NCI-H524 treated with DMSO at 0.1 percent for 48 hours (cell line): ENCODE measurements at regions not wholly inside any gene's neighbourhood (a gene's known extent, or its start where the extent isn't known, plus 50 kb on each side); places are given as distances from the start of the nearest gene placed in this dataset.
A peak's percentile ranks its signal among the peaks of the same experiment; 100 is the strongest.

Source experiments
- DNase-seq: peaks from one replicate; lab custom pipeline; 2025; lab: John Stamatoyannopoulos, UW

DNA sequence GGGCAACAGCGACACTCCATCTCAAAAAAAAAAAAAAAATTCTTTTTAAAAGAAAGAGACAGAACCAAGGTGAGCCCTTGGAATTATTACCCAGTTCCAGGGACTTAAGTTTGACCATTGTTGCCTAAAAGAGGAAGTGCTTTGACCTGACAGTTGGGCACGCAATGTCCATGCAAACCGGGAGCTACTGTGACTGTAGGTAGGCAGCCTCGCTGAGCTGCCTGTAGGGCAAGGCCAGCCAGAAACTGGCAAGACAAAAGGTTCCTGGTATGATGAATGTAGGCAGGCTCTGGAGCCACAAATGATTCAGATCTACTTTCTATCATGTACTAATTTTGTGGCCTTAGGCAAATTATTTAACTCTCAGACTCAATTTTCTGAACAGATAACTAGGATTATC is 334.8 kb upstream of the ZNF462 start:
- no peak for DNase-seq

DNA sequence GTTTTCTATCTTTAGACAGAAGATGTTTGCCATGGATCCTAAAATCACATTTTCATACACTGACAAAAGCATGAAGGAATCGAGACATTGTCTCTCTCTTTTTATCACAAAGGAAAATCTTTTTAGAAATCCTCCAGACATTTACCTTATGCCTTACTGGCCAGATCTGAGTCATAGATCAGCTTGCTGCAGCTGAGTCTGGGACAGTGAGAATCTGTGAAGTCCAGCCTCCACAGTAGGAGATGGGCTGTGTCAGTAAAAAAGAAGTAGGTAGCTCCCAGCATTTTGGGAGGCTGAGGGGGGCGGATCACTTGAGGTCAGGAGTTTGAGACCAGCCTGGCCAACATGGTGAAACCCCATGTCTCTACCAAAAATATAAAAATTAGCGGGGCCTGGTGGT is 333.4 kb upstream of the ZNF462 start:
- no peak for DNase-seq

DNA sequence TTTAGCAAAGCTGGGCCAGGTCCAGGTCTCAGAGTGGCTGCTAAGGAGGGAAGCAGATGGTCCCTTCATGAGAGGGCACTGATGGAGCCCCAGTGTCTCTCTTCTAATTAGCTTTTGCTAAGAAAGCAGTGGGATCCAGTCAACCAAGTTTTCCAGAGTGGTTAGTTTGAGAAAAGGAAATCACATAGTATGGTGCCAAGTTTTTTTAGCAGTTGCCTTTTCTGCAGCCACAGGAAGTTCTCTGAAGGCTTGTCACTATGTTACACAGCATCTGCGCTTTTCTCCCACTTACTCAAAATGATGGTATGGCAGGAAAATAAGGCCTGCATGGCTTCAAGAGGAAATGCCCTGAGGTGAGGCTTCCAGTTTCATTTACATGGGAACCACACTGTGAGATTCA is 331.5 kb upstream of the ZNF462 start:
- peak; percentile 66 for DNase-seq

DNA sequence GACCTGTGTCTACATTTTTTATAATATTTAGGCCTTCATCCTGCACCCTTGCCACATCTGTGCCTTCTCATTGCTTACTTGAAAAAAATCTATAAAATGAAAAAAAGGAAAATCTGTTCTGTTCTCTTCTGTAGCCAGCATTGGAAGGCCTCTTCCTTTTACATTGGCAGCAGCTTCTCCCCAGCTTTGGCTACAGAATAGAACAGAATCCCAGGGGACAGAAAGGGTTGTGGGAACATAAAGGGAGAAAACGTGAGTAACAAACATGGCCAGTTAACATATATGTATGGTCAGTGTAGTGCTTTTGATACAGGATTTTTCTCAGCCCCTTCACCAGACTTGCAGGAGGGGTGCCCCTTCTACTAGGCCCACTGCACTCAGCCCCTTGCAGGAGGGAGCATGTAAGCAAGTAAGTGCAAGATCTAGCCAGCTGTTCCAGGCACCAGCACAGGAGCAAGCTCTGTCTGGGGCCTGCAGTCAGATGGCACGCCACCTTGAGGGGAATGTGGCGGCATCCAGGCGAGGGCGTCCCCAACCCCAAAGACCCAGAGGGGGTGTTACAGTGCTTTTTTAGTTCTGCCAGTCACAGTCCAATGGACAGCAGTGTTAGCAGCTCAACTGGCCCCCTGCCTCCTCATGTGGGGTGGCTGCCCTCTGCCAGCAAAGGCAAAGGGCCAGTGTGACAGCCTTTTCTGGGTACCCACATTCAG is 330.5 kb upstream of the ZNF462 start:
- DNase-seq: no peak

DNA sequence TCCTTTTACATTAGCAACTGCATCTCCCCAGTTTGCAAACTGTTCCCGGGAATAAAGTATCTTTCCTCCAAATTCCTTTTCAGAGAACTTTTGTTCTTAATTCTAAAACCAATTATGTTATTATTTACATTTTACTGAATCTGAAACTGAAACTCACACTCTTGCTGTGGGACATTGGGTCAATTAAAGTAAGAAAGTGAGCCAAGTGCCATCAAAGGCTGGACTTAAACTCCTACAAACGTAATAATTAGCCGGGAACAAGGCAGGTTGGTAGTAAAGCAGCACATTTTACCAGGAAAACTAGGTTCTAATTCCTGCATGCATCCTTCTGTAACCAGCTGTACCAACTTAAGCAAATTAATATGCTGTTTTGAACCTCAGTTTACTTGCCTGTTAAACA is 328.2 kb upstream of the ZNF462 start:
- DNase-seq: no peak

DNA sequence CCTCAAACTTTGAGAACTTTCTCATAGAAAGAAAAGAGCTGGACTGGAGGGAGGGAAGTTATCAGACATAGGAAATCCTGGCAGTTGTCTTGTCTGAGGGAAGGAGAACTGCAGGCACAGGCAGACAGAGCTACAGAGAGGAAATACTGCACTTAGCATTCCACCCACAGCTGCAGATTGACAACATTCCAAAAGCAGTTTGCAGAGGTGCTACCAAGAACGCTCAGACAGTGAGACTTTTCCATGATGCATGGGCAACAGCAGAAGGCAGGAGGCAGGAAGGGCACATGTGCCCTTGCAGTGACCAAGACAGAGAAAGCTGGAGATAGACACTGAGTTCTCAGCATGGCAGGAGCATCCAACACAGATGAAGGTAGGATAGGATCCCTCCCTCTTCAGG is 327.5 kb upstream of the ZNF462 start:
- no peak for DNase-seq

DNA sequence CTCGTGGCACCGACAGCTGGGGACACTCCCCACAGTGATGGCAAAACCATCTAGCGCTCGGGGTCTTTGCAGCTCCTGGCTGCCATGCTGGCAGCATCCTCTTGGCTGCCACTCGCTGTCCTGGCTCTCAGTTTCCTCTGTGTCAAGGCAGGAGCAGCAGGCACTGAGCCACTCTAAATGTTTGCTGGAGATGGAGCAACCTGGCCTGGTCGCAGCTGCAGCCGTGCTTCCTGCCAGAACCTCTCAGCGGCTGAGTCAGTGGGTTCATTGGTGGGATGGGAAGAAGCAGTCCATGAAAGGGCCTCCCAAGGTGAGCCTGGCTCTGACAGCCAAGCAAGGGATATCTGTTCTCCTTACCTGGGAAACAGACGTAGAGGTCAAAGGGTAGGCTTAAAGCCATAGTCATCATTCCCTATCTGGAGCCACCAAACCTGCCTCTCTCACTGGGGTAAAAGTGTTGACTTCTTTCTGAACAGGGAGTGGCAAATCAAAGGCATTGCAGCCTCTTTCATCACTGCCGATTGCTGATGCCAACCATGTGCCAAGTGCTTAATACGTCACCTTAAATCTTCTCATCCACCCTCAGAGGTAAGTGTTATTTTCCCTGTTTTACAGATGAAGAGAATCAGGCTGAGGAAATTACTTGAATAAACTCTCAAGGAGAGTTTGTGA is 304.8 kb upstream of the ZNF462 start:
- no peak for DNase-seq

DNA sequence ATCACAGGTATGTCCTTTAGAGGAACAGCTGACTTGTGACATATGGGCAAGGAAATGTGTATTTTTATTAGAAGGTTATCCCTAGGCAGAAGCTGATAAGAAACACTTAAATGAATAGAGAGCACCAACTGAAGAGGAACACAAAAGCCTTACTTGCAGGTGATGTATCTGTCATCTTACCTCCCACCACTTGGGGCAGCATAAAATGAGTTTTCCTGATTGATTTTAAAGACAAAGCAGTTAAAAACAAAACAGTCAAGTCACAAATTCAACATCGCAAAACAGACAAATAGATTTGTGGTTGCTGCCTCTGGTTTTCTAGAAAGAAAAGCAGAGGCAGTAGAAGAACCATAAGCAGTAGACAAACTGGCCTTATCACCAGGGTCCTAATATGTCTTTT is 302.4 kb upstream of the ZNF462 start:
- DNase-seq: no peak

DNA sequence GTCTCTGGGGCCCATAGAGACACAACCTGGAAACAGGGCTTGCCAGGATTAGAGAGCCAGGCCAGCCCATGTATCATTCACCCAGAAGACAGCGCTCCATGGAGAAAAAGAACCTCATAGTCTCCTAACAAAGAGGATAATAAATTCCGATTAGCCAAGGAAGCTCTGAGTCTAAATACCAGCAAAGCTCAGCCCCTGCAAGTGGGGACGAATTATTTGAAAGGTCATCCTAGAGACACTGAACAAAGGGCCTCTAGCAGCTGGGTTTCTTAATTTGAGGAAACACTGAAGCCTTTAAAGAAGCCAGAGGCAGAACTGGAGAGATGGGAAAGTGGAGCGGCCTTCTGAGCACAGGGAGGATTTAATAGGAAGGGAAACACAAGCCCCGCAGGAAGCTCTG is 287.1 kb upstream of the ZNF462 start:
- no peak for DNase-seq

DNA sequence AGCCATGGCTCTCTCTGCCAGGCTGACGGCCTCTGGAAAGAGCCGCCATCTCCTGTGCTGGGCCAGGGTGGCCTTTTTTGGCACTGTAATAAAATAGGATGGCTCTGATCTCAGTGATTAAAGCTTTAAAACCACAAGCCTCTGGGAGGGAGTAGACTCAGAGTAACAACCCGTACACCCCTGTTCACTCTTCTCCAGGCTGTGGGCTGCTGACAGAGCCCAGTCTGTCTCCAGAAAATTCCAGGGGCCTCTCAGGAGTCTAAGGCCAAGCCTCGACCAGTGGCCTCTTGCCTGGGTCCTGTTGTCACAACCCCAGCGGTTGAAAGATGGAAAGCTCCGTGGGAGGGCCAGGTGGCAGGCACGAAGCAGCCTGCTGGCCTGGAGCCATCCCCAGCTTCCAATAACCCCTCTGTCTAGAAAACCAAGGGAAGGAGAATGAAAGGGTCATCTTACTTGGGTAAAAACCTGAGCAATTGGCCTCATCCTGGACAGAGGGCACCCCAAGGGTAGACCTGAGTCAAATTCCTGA is 286.7 kb upstream of the ZNF462 start:
- no peak for DNase-seq

DNA sequence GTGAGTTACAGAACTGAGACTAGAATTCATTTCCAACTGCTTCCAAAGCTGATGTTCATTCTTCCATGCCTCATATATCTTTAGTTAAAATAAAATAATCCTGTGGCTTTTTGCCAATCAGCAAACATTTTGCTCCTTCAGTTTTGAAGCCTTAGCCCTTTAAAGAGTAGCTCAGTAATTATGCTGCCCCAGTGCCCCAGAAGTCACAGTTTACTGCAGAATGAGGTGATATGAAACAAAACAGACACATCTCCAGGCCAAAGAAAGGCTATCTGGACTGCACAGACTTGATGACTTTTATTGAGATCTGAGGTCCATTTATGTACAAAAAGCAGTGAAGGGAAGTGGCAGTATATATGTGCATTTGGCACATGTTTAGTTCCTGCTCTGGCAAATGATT is 285.8 kb upstream of the ZNF462 start:
- no peak for DNase-seq

DNA sequence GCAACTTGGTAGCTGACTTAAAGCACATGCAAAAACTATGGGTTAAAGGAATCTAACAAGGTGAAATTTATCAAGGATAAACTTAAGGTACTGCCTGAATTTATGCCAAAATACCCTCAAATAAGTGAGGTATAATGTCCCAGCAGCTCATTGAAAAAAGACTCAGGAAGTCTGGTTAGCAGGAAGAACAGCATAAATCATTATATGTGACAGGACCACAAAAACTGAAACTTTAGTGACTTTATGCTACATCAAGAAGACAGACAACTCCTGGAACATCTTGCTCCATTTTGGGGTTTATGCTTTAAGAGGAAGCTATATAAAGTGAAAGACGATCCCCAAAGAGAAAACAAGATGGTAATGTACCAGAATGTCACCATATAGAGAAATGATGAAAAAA is 282.4 kb upstream of the ZNF462 start:
- no peak for DNase-seq

DNA sequence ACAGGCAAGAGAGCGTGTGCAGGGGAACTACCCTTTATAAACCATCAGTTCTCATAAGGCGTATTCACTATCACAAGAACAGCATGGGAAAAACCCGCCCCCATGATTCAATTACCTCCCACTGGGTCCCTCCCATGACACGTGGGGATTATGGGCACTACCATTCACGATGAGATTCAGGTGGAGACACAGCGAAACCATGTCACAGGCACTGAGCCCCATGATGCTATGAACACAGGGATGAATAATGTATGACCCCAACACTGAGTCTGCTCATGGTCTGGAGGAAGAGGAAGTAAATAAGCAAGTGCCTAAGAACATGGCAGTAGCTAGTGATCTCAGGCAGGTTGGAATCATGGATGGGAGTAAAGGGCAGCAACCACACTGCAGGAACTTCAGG is 281.0 kb upstream of the ZNF462 start:
- no peak for DNase-seq

DNA sequence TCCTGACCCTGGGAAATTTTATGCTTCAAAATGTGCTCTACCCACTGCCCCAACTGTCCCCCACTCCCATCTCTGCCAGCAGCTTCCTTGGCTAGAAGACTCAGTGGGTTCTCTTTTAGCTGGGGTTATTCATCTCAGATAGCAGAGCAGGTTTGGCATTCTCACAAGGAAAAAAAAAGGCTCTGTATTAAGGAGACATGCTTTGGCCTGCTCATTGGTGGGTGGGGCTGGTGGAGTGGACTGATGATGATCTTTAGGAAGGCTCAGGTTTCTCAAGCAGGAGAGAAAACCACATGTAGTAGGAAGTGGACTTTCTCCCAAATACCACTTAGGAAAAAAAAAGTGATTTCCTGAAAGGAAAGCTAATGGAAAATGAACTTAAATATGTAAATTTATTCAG is 279.2 kb upstream of the ZNF462 start:
- no peak for DNase-seq

DNA sequence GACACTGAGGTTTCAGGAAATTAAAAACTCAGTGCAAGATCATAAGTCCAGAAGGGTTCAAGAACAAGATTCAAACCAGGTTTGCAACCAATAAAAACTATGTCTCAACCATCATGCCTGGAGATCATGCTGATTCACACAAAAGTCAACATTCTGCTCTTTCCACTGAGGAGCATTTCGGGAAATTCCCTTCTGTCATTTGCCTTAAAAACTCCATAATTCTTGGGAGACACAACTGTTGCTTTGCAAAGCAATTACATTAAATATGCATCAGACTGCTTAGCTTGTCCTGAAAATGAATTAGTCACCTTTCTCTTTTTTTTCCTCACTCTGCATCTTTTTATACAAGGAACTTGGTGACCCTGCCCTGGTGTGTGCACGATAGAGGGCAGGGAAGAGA is 275.9 kb upstream of the ZNF462 start:
- no peak for DNase-seq

DNA sequence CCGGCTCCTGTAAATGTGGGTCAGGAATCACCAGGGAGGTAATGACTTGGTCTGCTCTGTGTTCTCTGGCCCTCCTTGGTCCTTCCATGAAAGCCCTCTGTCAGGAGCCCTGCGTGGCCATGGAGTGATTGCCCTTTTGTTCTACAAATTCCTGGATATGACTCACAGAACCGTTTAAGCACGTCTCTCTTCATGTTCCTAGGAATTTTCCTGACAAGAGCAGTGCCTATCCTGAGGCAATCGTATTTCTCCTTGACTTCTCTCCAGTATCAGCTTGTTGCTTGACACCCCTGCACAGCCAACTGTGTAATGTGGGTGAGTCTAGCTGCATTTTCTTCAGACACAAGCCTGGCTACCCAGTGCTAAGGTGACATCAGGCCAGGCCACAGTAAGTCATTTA is 274.3 kb upstream of the ZNF462 start:
- no peak for DNase-seq

DNA sequence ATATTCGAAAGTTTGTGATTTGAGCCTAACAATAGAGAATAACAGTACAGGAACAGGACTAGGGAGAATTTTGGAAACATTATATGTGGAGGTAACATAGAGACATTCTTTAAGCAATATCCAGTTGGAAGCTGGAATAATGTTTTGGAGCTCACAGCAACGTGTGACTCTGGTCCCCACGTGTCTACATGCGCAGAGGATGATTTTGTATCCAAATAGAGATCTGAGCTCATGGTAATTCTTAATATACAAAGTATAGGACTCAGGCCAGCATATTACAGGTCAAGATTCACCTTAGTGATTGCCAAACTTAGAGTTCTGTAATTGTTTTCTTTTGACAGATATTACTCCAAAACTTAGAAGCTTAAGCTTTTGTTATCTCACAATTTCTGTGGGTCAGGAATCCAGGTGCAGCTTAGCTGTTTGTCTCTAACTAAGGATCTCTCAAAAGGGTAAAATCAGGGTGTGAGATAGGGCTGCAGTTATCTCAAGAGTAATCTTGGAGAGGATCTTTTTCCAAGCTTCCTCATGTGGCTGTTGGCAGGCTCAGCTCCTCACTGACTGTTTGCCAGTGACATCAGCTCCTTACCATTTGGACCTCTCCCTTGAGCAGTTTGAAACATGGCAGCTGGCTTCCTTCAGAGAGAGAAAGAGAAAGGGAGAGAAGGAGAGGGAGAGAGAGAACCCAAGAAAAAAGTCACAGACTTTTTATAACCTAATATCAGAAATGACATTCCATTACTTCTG is 272.0 kb upstream of the ZNF462 start:
- no peak for DNase-seq

DNA sequence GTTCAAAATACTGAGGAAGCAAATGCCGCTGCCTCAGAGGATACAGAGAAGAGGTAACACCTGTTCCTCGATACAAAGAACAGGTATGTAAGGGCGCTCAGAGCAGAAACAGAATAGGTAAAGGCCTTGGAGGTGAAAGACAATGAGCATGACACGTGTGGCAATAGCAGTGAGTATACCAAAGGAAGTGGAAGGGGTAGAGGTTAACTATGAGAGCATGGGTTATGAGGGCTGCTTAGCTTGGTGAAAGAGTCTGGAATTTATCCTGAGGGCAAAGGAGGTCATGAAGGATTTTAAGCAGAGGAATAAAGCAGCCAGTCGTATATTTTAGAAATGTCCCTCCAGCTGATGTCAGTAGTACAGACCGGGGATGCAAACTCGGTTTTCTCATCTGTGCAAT is 269.8 kb upstream of the ZNF462 start:
- DNase-seq: no peak

DNA sequence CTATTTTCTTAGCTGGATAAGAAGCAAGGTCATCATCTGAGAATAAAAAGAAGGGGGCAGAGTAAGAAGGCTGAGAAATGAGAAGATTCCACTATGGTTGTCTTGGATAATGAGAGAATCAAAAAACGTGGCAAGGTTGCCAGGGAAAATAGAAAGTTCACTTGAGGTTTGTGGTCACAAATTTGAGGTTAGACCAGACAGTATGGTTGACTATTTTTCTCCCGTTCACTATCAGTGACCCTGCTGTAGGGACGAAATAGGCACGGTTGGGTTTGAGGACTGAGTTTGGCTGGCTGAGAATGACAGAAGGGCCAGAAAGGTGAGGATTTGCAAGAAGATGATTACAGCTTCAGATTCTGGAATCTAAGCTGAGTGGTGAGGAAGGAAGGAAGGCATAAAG is 266.0 kb upstream of the ZNF462 start:
- DNase-seq: no peak

DNA sequence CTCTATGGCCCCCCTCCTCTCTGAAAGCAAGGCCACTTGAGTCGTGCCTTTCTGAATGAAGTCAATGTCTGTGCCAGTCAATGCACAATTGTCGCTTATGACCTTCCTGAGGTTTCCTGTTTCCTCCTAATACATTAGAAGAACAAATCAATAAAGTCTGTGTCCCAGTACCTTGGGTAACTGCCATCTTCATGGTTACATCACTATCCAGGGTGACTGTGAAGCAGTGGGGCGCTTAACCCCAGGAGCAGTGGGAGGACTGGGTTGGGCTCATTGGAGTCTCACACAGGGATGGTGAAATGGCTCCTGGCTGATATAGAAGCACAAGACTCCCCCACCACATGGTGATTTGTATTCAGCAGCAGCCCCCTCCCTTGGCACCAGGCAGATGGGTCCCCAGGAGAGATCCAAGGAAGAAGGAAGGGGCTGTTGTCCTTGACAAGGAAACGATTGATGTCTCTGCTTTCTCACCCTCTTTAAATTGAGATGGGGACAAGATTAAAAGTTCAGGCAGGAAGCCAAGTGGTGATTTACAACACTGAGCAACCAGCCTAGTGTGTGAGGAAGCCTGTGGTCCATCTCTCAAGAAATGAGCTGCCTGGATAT is 261.9 kb upstream of the ZNF462 start:
- DNase-seq: no peak

DNA sequence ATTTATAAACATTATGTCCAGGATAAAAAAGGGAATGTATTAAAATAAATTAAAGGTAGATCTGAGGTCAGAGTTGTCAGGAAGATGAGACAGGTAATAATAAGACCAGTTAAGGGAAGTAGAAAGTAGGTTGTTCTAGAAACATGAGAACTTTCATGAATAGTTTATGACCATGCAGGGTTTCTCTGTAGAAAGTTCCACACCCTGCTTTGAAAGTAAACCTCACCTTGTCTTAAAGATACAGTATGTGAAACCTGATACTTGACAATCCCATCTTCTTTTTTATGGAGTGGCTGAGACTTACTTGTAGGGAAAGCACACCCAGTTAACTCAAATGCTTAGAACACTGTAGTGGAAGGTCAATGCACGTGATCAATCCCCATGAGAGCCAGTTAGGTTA is 260.6 kb upstream of the ZNF462 start:
- DNase-seq: no peak

DNA sequence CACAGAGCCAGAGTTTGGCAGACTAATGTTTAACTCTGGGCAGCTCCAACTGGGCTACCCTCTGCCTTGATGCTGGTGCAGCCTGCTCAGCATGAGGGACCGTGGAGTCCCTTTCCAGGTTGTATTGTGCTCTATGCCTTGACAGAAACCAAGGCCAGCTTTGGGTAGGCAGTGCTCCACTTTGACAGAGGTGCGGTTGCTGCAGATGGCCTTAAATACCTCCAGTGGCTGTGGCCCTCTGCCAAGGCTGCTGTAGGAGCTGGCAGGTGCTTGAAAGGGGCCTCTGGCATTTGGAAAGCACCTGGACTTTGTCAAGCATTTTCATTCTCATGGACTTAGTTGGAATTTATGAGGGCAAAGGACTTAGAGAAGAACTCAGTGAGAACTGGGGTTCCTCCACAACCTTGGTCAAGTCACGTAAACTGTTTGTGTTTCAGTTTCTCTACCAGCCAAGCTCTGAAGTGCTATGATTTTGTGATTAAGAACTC is 249.7 kb upstream of the ZNF462 start:
- DNase-seq: peak; percentile 13
